ENCODE measurements at regions not wholly inside any gene's neighbourhood (a gene's known extent, or its start where the extent isn't known, plus 50 kb on each side); places are given as distances from the start of the nearest gene placed in this dataset.

DNA sequence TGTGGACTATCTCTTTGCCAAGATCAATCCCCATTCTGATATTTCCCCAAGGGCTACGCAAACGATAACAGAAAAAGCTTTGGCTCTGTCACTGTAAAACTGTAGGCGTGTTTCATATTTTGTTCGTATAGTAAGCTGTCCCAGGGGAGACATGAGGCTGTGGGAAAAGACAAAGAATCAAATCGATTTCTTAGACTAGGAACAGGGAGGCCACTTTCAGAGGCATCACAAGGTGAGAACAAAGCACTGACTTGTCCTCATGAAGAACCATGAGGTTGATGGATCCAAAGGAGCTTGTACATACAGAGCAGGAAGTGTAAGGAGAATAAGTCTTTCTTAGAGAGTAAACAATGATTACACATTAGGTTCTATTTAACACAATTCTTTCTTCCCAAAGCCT lies 255.7 kb downstream of the HNMT start:
- H3K27ac ChIP-seq (ENCODE audit: insufficient read length, low read depth, low read length) = no peak overlapping the region
- no peaks in the 10 kb centered on the region for H3K9me3 ChIP-seq (ENCODE audit: control insufficient read depth, low read depth, low read length)
- H3K4me1 ChIP-seq (ENCODE audit: insufficient read depth, low read length) = peaks cover 7% of the 10 kb centered on the region; the same call in 1 of the 2 replicates
- H3K18ac ChIP-seq (ENCODE audit: insufficient read length, low read depth, low read length) = no peak overlapping the region
- H3K4ac ChIP-seq (ENCODE audit: low read depth, low read length) = no peak overlapping the region
- H3K79me1 ChIP-seq (ENCODE audit: insufficient read depth, low read depth, low read length, poor library complexity, severe bottlenecking) = no peaks in the 10 kb centered on the region
- H2BK12ac ChIP-seq (ENCODE audit: insufficient read length, low read depth, low read length) = no peak overlapping the region
- H4K8ac ChIP-seq (replicated peaks; ENCODE audit: insufficient read length, low read depth, low read length) = no peak overlapping the region
- no peaks in the 10 kb centered on the region for H4K20me1 ChIP-seq (ENCODE audit: control insufficient read depth, insufficient read depth, insufficient read length)
- TF ChIP-seq, protein P1, sequence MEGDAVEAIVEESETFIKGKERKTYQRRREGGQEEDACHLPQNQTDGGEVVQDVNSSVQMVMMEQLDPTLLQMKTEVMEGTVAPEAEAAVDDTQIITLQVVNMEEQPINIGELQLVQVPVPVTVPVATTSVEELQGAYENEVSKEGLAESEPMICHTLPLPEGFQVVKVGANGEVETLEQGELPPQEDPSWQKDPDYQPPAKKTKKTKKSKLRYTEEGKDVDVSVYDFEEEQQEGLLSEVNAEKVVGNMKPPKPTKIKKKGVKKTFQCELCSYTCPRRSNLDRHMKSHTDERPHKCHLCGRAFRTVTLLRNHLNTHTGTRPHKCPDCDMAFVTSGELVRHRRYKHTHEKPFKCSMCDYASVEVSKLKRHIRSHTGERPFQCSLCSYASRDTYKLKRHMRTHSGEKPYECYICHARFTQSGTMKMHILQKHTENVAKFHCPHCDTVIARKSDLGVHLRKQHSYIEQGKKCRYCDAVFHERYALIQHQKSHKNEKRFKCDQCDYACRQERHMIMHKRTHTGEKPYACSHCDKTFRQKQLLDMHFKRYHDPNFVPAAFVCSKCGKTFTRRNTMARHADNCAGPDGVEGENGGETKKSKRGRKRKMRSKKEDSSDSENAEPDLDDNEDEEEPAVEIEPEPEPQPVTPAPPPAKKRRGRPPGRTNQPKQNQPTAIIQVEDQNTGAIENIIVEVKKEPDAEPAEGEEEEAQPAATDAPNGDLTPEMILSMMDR (conservative IDR thresholded peaks at IDR 0.05) = no peak
- H2AFZ ChIP-seq (ENCODE audit: low read length) = no peak overlapping the region
- H3K14ac ChIP-seq (ENCODE audit: insufficient read depth, low read length) = no peak overlapping the region
- no peak overlapping the region for H4K91ac ChIP-seq (ENCODE audit: insufficient read length, low read depth, low read length)
- no peaks in the 10 kb centered on the region for H3K79me2 ChIP-seq (ENCODE audit: insufficient read depth, low read length)
- H3K56ac ChIP-seq (ENCODE audit: insufficient read length, low read depth, low read length) = no peak overlapping the region
- no peak overlapping the region for H2AK5ac ChIP-seq (ENCODE audit: insufficient read length, low read length)
- H3T11ph ChIP-seq (ENCODE audit: low read length) = no peak overlapping the region
- H3K4me2 ChIP-seq (ENCODE audit: insufficient read depth, insufficient read length, low read length) = no peak overlapping the region
- H4K5ac ChIP-seq (ENCODE audit: insufficient read length, low read depth, low read length) = no peak overlapping the region
- H3K4me1 Mint-ChIP-seq = peaks cover 7 to 10% of the 10 kb centered on the region in 2 experiments
- no CpG with 5 or more reads among the region's 5 CpGs for WGBS (ENCODE audit: extremely low coverage, insufficient read length, low lambda C conversion rate)
- H3K27me3 Mint-ChIP-seq (ENCODE audit: low read depth) = no peaks in the 10 kb centered on the region
- no peak overlapping the region for H3K23ac ChIP-seq (ENCODE audit: insufficient read length, low read depth, low read length)
- DNase-seq = no peak
- H3K4me3 Mint-ChIP-seq = no peak overlapping the region
- H2BK20ac ChIP-seq (ENCODE audit: low read depth, low read length, poor library complexity, severe bottlenecking) = no peak overlapping the region
- H2BK15ac ChIP-seq (ENCODE audit: low read depth, low read length) = no peak overlapping the region
- no peaks in the 10 kb centered on the region for H3K9me3 Mint-ChIP-seq
- H3K36me3 Mint-ChIP-seq (ENCODE audit: insufficient read depth in 1 of 3, low read depth in 3 of 3) = no peaks in the 10 kb centered on the region
- H2BK5ac ChIP-seq (ENCODE audit: insufficient read length, low read length) = no peak overlapping the region
- H2BK120ac ChIP-seq (ENCODE audit: low read depth, low read length, poor library complexity, severe bottlenecking) = no peak overlapping the region
- H3K27ac Mint-ChIP-seq = no peak overlapping the region
- no peak overlapping the region for H3K9ac ChIP-seq (ENCODE audit: extremely low read depth, insufficient read length, low read length)
- no peaks in the 10 kb centered on the region for H3K23me2 ChIP-seq (ENCODE audit: insufficient read length, low read depth, low read length, poor library complexity, severe bottlenecking)
- no peaks in the 10 kb centered on the region for H3K27me3 ChIP-seq (ENCODE audit: insufficient read depth, low read length)

All from H9 (cell line).